ENCODE measurements at regions not wholly inside any gene's neighbourhood (a gene's known extent, or its start where the extent isn't known, plus 50 kb on each side); places are given as distances from the start of the nearest gene placed in this dataset.

- H3K27ac ChIP-seq: no peak overlapping the region
- TF ChIP-seq POLR2AphosphoS5 (IDR thresholded peaks at IDR 0.05): no peak
- TF ChIP-seq, protein P1, sequence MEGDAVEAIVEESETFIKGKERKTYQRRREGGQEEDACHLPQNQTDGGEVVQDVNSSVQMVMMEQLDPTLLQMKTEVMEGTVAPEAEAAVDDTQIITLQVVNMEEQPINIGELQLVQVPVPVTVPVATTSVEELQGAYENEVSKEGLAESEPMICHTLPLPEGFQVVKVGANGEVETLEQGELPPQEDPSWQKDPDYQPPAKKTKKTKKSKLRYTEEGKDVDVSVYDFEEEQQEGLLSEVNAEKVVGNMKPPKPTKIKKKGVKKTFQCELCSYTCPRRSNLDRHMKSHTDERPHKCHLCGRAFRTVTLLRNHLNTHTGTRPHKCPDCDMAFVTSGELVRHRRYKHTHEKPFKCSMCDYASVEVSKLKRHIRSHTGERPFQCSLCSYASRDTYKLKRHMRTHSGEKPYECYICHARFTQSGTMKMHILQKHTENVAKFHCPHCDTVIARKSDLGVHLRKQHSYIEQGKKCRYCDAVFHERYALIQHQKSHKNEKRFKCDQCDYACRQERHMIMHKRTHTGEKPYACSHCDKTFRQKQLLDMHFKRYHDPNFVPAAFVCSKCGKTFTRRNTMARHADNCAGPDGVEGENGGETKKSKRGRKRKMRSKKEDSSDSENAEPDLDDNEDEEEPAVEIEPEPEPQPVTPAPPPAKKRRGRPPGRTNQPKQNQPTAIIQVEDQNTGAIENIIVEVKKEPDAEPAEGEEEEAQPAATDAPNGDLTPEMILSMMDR (IDR thresholded peaks at IDR 0.05): no peak
- no peak for TF ChIP-seq EP300 (IDR thresholded peaks at IDR 0.05)
- no peak for TF ChIP-seq POLR2A (IDR thresholded peaks at IDR 0.05)
- WGBS, 2 donors: 79 to 88% methylated on average over 3 of the region's 3 CpGs
Observed at GRCh38 chr2:217698691-217699090, 304.1 kb downstream of the TNS1 start.

GRCh38 chr2:217695033-217695520 lies 307.7 kb downstream of the TNS1 start:
- Histone ChIP-seq H3K4me3 (no peak overlapping the region), H3K27me3 (no peaks in the 10 kb centered on the region), H3K27ac (peak overlapping the region; percentile 26 to 56 (median 40)), H3K9me3 (no peaks in the 10 kb centered on the region), H3K4me1 (peaks cover 0 to 11% (median 0%) of the 10 kb centered on the region in 4 donors), H3K36me3 (no peaks in the 10 kb centered on the region)
- 71 to 73% methylated on average over 3 of the region's 3 CpGs for WGBS, 2 donors
- no peak for DNase-seq
- TF ChIP-seq EP300 (IDR thresholded peaks at IDR 0.05): peak in 1 of 4 donors; percentile 40
- no peak for TF ChIP-seq POLR2A (IDR thresholded peaks at IDR 0.05)
- TF ChIP-seq, protein P1 (IDR thresholded peaks at IDR 0.05): no peak
- ATAC-seq (ENCODE audit: low FRiP score in 2 of 2): peak in 1 of 2 donors; percentile 6

More at GRCh38 chr2:217698691-217699090, 304.1 kb downstream of the TNS1 start:
- no peaks in the 10 kb centered on the region for H3K9me3 ChIP-seq
- H3K4me3 ChIP-seq: no peak overlapping the region
- H3K4me1 ChIP-seq: peaks cover 0 to 11% (median 0%) of the 10 kb centered on the region in 4 donors
- no peaks in the 10 kb centered on the region for H3K27me3 ChIP-seq
- no peak for DNase-seq
- H3K36me3 ChIP-seq: no peaks in the 10 kb centered on the region
- ATAC-seq (ENCODE audit: low FRiP score in 2 of 2): no peak

DNA sequence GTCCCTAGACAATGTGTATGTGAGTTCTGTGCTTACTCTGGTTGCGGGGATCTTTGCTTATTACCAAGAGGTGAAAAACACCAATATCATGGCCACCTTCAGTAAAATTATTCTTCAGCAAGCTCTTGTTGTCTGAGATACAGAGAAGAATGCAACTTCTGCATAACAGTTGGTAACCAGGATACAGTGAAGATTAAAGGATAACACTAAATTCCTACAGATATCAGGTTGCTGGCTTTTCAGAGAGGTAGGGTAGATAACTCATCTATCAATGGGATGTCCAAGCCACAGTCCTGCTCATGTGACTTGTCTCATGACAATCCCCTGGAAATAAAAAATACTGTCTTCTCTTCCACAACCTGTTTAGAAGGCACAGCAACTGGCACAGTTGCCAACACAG lies 308.5 kb downstream of the TNS1 start:
- Histone ChIP-seq H3K4me1 (peaks cover 0 to 11% (median 0%) of the 10 kb centered on the region in 4 donors), H3K27ac (peak overlapping the region in 2 of 4 donors; percentile 7 to 56), H3K36me3 (no peaks in the 10 kb centered on the region), H3K9me3 (no peaks in the 10 kb centered on the region), H3K27me3 (no peaks in the 10 kb centered on the region), H3K4me3 (no peak overlapping the region)
- TF ChIP-seq, protein P1 (IDR thresholded peaks at IDR 0.05): no peak
- TF ChIP-seq EP300 (IDR thresholded peaks at IDR 0.05): no peak
- TF ChIP-seq POLR2AphosphoS5 (IDR thresholded peaks at IDR 0.05): no peak
- no peak for TF ChIP-seq POLR2A (IDR thresholded peaks at IDR 0.05)
- no peak for ATAC-seq (ENCODE audit: low FRiP score in 2 of 2)
- DNase-seq: no peak
- 94 to 100% methylated on average over 1 of the region's 1 CpG for WGBS, 2 donors

DNA sequence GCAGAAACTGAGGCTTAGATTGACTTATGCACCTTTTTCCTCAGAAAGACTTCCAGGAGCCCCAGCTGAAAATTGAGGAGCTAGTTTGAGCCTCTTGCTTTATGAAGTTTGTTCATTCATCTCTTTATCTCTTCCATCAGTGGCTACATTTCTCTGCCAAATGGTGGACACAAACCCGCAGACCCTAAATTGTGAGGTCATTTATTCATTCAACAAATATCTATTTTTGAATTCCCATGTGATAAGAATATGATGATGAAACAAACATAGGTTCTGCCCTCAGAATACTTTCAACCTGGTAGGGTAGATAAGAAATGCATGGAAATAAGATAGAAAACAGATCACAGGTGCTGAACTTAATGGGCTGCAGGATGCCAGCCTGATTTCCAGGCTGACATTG lies 309.4 kb downstream of the TNS1 start:
- TF ChIP-seq, protein P1 (IDR thresholded peaks at IDR 0.05): no peak
- TF ChIP-seq POLR2A (IDR thresholded peaks at IDR 0.05): no peak
- TF ChIP-seq EP300 (IDR thresholded peaks at IDR 0.05): no peak
- TF ChIP-seq POLR2AphosphoS5 (IDR thresholded peaks at IDR 0.05): no peak
- Histone ChIP-seq H3K36me3 (no peaks in the 10 kb centered on the region), H3K27me3 (no peaks in the 10 kb centered on the region), H3K4me3 (no peak overlapping the region), H3K9me3 (no peaks in the 10 kb centered on the region), H3K4me1 (peaks cover 0 to 11% (median 0%) of the 10 kb centered on the region in 4 donors), H3K27ac (no peak overlapping the region)
- WGBS, 2 donors: 78 to 100% methylated on average over 1 of the region's 1 CpG
- DNase-seq: no peak
- no peak for ATAC-seq (ENCODE audit: low FRiP score in 2 of 2)
